ENCODE measurements at regions not wholly inside any gene's neighbourhood (a gene's known extent, or its start where the extent isn't known, plus 50 kb on each side); places are given as distances from the start of the nearest gene placed in this dataset.

- FAIRE-seq, result no peak
- Histone ChIP-seq H3K27ac (ENCODE audit: extremely low read length, insufficient read depth, low read length) (no peak overlapping the region), H3K9me3 (ENCODE audit: low read length) (peaks cover 85% of the 10 kb centered on the region), H3K79me2 (ENCODE audit: insufficient read depth, low read length) (no peaks in the 10 kb centered on the region), H3K4me1 (ENCODE audit: insufficient read depth, low read length) (no peaks in the 10 kb centered on the region), H3K4me3 (replicated peaks in 1 of 3; ENCODE audit: insufficient read depth in 1 of 3, low read depth in 2 of 3, low read length in 3 of 3) (no peak overlapping the region), H4K20me1 (ENCODE audit: insufficient read depth, low read length) (no peaks in the 10 kb centered on the region), H2AFZ (ENCODE audit: low read length) (no peak overlapping the region), H3K4me2 (ENCODE audit: low read depth, low read length) (no peak overlapping the region), H3K9ac (ENCODE audit: insufficient read depth, low read depth, low read length) (no peak overlapping the region), H3K36me3 (replicated peaks in 1 of 2; ENCODE audit: control insufficient read depth in 1 of 2, insufficient read depth in 2 of 2, low read length in 2 of 2) (no peaks in the 10 kb centered on the region), H3K27me3 (ENCODE audit: control insufficient read depth in 1 of 2, insufficient read depth in 2 of 2, low read length in 2 of 2) (no peaks in the 10 kb centered on the region)
- intact Hi-C loops (cut with micrococcal nuclease; ENCODE audit: unreplicated experiment), result no loop called here
- no peak for TF ChIP-seq RFX5 (IDR thresholded peaks at IDR 0.05; ENCODE audit: low read depth, low read length)
- no peak for TF ChIP-seq ZNF776 (CRISPR knock-in tag; IDR thresholded peaks at IDR 0.05)
- no peak for TF ChIP-seq EED (CRISPR knock-in tag; IDR thresholded peaks at IDR 0.05)
- no peak for TF ChIP-seq TIGD3 (CRISPR knock-in tag; IDR thresholded peaks at IDR 0.05; ENCODE audit: borderline replicate concordance)
- TF ChIP-seq YEATS4 (CRISPR knock-in tag; IDR thresholded peaks at IDR 0.05; ENCODE audit: borderline replicate concordance), result no peak
- TF ChIP-seq CENPT (CRISPR knock-in tag; IDR thresholded peaks at IDR 0.05; ENCODE audit: low read depth), result no peak
- TF ChIP-seq ARNTL (CRISPR knock-in tag; IDR thresholded peaks at IDR 0.05), result no peak
- no peak for TF ChIP-seq KMT2B (CRISPR knock-in tag; IDR thresholded peaks at IDR 0.05)
- no peak for TF ChIP-seq MBNL3 (CRISPR knock-in tag; conservative IDR thresholded peaks at IDR 0.05)
- TF ChIP-seq KDM5A (IDR thresholded peaks at IDR 0.05; ENCODE audit: borderline replicate concordance, low read length), result no peak
- no peak for ATAC-seq
- in situ Hi-C loops (cut with HindIII; ENCODE audit: extremely low pct_ligation_motif_present, low pct_unique_long_range_greater_than_20kb), result no loop called here
- ChIA-PET CTCF (ENCODE audit: low intra/inter-chr PET ratio, low total read pairs) (no interaction called here), POLR2A (no interaction called here)
- 0% methylated on average over 3 of the region's 4 CpGs for WGBS (ENCODE audit: low lambda C conversion rate)
- DNase-seq (ENCODE audit: low spot score), result no peak
- no TSS peak for BruUV-seq (replicated peaks)
Measured at GRCh38 chr11:103727262-103727661, 309.2 kb upstream of the DDI1 start.

GRCh38 chr11:103729617-103730016 lies 306.8 kb upstream of the DDI1 start:
- BruUV-seq (replicated peaks), result no TSS peak
- Histone ChIP-seq H3K4me1 (ENCODE audit: insufficient read depth, low read length) (no peaks in the 10 kb centered on the region), H3K36me3 (replicated peaks in 1 of 2; ENCODE audit: control insufficient read depth in 1 of 2, insufficient read depth in 2 of 2, low read length in 2 of 2) (no peaks in the 10 kb centered on the region), H3K4me3 (replicated peaks in 1 of 3; ENCODE audit: insufficient read depth in 1 of 3, low read depth in 2 of 3, low read length in 3 of 3) (no peak overlapping the region), H2AFZ (ENCODE audit: low read length) (no peak overlapping the region), H3K4me2 (ENCODE audit: low read depth, low read length) (no peak overlapping the region), H3K9me3 (ENCODE audit: low read length) (peaks cover 81% of the 10 kb centered on the region), H4K20me1 (ENCODE audit: insufficient read depth, low read length) (no peaks in the 10 kb centered on the region), H3K27ac (ENCODE audit: extremely low read length, insufficient read depth, low read length) (no peak overlapping the region), H3K9ac (ENCODE audit: insufficient read depth, low read depth, low read length) (no peak overlapping the region), H3K79me2 (ENCODE audit: insufficient read depth, low read length) (no peaks in the 10 kb centered on the region), H3K27me3 (ENCODE audit: control insufficient read depth in 1 of 2, insufficient read depth in 2 of 2, low read length in 2 of 2) (no peaks in the 10 kb centered on the region)
- DNase-seq (ENCODE audit: low spot score) (no peak), FAIRE-seq (no peak), ATAC-seq (no peak)
- TF ChIP-seq, protein P1, sequence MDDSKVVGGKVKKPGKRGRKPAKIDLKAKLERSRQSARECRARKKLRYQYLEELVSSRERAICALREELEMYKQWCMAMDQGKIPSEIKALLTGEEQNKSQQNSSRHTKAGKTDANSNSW (CRISPR knock-in tag; IDR thresholded peaks at IDR 0.05; ENCODE audit: borderline replicate concordance), result no peak
- TF ChIP-seq ZNF678 (CRISPR knock-in tag; IDR thresholded peaks at IDR 0.05) (no peak), MEIS2 (CRISPR knock-in tag; IDR thresholded peaks at IDR 0.05) (no peak), FOXC1 (CRISPR knock-in tag; IDR thresholded peaks at IDR 0.05; ENCODE audit: borderline replicate concordance) (no peak), MNT (IDR thresholded peaks at IDR 0.05) (no peak), JUN (CRISPR knock-in tag; IDR thresholded peaks at IDR 0.05) (no peak), SSRP1 (CRISPR knock-in tag; IDR thresholded peaks at IDR 0.05) (no peak), ZNF607 (CRISPR knock-in tag; IDR thresholded peaks at IDR 0.05; ENCODE audit: borderline replicate concordance) (no peak), ZNF263 (CRISPR knock-in tag; IDR thresholded peaks at IDR 0.05) (no peak)
- in situ Hi-C loops (cut with HindIII; ENCODE audit: extremely low pct_ligation_motif_present, low pct_unique_long_range_greater_than_20kb) (no loop called here), intact Hi-C loops (cut with micrococcal nuclease; ENCODE audit: unreplicated experiment) (no loop called here)
- ChIA-PET CTCF (ENCODE audit: low intra/inter-chr PET ratio, low total read pairs) (no interaction called here), POLR2A (no interaction called here)

Measured in HepG2 (cell line).